ENCODE measurements at regions not wholly inside any gene's neighbourhood (a gene's known extent, or its start where the extent isn't known, plus 50 kb on each side); places are given as distances from the start of the nearest gene placed in this dataset.

GRCh38 chr4:18111081-18111480, 89.5 kb upstream of the LCORL start:
- TF ChIP-seq POLR2AphosphoS5 (IDR thresholded peaks at IDR 0.05; ENCODE audit: low read depth, low read length), result no peak
- no peak for TF ChIP-seq REST (IDR thresholded peaks at IDR 0.05; ENCODE audit: insufficient read depth in 1 of 2, low read depth in 2 of 2, low read length in 2 of 2)
- no peak for TF ChIP-seq TAF1 (IDR thresholded peaks at IDR 0.05; ENCODE audit: borderline replicate concordance, insufficient read depth, low read length)
- TF ChIP-seq SIN3A (IDR thresholded peaks at IDR 0.05; ENCODE audit: borderline replicate concordance, insufficient read depth, low read length), result no peak
- no peak for TF ChIP-seq FOXP2 (optimal IDR thresholded peaks at IDR 0.05; ENCODE audit: borderline replicate concordance, extremely low read depth, extremely low read length, insufficient read depth)

All from PFSK-1 (cell line).